HL-60 (cell line): ENCODE measurements at regions not wholly inside any gene's neighbourhood (a gene's known extent, or its start where the extent isn't known, plus 50 kb on each side); places are given as distances from the start of the nearest gene placed in this dataset.

ENCODE experiments used
- CTCF ChIP-seq: IDR thresholded peaks from one replicate; pipeline ENCODE4 v1.5.1; 2011; ENCODE audit warnings: low read length, control low read depth, inconsistent platforms; ENCODE audit not compliant: insufficient read depth
- POLR2AphosphoS5 ChIP-seq: IDR thresholded peaks from 2 replicates; pipeline ENCODE4 v1.6.1; 2012; ENCODE audit warnings: low read depth

GRCh38 chr18:40307627-40308026 is 1647.4 kb upstream of the PIK3C3 start:
- TF ChIP-seq CTCF (no peak), POLR2AphosphoS5 (no peak)
